ENCODE measurements at regions not wholly inside any gene's neighbourhood (a gene's known extent, or its start where the extent isn't known, plus 50 kb on each side); places are given as distances from the start of the nearest gene placed in this dataset.
A peak's percentile ranks its signal among the peaks of the same experiment; 100 is the strongest.

- DNase-seq, result no peak
These were observed 129.9 kb upstream of the ARID1B start for GRCh38 chr6:156647140-156647784.

DNA sequence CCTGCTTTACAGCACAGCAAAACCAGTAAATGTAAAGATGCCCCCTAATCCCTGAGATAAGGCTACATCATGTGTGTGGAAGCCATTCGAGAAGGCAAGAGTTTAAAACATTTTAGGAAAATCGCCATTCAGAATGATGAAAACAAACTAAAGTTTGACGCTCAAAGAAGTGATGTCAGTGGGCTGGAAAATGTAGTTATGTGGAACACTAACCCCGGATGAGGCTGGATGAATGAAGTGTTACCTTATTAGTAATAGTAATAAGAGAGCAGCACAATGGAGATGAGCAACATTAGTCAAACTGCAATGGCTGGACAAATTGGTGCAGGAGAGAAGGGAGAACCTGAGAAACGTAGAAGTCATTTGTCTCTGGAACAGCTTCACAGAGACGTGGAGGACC is 130.7 kb upstream of the ARID1B start:
- no peak for DNase-seq

GRCh38 chr6:156645097-156645496 is 132.1 kb upstream of the ARID1B start:
- DNase-seq, result no peak

- DNase-seq, result no peak
These were observed 138.0 kb upstream of the ARID1B start for GRCh38 chr6:156639009-156639721.

GRCh38 chr6:156638581-156638980 is 138.6 kb upstream of the ARID1B start:
- DNase-seq, result no peak

GRCh38 chr6:156634951-156635371 is 142.2 kb upstream of the ARID1B start:
- no peak for DNase-seq

DNA sequence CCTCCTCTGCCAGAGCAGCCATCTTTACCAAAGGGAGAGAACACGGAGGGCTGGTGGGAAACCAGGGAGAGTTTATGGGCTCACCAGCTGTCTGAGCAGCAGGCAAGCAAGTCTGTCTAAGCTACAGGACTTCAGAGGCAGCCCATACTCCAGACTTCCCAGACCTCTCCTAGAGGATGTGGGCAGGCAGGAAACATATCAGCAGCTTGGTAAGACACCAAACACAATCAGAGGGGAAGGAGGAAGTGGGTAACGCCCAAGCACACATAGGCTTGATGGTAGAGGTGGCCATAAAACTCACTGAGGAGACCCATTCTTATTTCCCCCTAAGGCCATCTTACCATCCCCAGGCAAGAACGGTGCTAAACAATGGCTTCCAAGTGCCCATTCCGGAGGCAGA is 143.1 kb upstream of the ARID1B start:
- no peak for DNase-seq

- no peak for DNase-seq
These were observed 143.9 kb upstream of the ARID1B start for GRCh38 chr6:156633291-156633690.

DNA sequence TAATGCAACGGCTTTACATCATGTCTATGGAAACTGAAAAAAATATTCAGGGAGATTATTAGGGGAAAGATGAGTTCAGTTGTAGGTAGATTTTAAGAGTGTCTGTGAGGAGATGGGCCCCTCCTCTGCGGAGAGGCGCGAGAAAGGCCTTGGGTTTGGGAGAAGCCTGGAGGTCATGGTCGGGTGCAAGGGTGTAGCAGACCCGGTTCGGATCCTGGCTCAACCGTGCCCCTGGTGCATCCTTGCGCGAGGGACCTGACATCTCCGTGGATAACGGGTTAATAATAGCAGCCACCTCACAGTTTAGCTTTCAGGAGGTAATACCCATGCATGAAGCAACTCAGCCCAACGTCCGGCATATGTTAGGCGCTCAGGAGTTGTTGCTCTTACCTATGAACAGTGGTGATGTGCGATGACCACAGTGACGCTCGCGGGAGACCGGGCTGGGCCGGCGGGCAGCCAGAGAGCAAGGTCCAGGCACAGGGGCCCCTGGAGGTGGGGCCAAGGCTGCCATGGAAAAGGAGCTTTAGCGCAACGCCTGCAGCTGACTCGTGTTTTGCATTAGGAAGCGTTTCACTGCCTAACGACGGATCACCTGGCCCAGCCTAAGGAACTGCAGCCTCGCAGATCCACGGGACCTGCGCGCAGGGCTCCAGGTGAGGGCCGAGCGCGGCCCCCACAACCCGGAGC is 146.4 kb upstream of the ARID1B start:
- DNase-seq, result no peak

GRCh38 chr6:156628805-156629204 is 148.4 kb upstream of the ARID1B start:
- no peak for DNase-seq

DNA sequence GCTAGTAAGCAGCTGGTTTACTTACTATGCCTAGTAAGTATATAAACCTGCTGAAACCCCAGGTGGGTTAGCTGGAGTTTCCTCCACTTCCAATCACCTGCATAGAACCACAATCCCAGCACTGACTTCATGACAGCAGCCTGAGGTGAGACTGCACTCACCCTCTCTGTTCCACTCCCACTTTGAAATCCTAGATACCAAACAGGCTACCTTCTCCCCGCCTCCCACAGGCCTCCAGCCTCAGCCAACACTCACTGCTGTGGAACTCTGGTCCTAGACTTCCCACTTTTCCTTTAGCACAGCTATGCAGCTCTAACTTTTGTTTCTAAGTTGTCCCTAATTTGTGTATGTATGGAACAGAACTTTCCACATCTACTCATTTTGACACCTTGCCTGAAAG is 149.7 kb upstream of the ARID1B start:
- DNase-seq, result no peak

DNA sequence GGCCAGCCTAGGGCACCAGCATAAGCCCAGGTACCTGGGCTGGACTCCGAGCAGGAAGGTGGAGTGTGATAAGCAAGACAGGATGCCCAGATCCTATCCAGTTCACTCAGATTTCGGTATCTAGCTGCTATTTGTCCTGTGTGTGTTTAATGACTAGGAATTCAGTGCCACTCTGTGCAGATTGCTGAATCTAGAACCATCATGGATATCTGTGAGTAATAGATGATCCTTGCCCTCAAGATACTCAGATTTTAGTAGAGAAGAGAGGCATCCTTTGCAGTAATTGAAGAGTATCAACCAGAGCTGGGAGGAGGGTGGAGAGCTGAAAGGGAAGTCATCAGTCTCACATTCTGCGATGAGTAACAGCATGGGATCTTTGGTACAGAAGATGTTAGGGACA is 155.0 kb upstream of the ARID1B start:
- DNase-seq, result no peak

DNA sequence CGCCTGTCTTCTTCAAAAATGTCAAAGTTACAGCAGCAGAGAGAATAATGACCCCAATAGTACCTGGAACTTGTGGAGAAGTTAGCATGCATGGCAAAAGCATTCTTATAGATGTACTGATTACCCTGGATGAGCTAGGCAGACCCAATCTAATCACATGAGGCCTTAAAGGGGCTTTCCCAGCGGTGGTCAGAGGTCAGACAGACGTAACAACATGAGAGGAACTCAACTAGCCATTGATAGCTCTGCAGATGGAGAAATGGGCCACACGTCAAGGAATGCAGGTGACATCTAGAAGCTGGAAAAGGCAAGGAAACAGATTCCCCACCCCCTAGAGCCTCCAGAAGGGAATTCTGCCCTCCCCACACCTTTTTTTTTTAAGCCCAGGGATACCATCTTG is 156.8 kb upstream of the ARID1B start:
- no peak for DNase-seq

DNA sequence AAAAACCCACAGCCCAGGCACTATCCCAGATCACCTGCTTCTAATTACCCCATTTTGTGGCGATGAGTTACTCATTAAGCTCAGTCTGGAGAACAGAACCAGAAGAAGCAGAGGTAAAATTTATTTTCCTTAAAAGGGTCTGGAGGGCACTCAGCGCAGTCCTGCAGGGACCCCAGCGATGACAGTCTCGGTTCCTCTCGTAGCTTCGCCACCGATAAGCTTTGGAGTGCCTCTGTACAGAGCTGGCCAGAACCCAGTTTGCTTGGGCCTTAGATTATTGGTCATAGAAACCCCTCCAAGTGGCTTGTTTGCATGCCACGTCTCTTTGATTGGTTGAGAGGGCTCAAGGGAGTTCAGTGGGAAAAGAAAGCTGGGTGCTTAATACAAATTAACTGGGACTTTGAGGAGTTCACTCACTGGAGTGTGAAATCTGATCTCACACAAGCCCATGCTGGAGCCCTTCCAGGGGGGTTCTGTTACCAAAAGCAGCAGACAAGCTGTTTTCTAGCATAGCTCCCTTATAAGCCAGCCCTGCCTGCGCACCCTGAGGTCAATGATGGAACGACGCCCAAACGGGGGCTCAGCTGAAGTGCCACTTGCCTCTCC is 158.5 kb upstream of the ARID1B start:
- peak; percentile 99 for DNase-seq

DNA sequence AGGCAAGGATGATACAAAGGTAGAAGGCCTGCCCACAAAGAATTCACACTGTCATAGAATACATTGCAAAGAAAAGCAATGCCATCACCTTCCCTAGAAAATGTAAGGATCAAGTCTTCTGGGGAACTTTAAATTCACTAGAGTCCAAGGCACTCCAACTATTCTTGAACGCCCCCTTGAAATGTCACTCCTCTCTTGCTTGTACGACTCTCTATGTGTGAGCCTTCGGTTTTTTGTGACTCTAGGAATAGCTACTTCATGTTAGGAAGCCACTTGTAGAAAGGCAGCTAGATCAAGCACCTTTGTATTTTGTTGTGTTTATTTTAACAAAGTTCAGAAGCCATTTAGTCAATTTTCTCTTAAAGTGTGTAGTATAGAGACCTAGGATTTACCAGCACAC is 159.2 kb upstream of the ARID1B start:
- DNase-seq, result no peak

DNA sequence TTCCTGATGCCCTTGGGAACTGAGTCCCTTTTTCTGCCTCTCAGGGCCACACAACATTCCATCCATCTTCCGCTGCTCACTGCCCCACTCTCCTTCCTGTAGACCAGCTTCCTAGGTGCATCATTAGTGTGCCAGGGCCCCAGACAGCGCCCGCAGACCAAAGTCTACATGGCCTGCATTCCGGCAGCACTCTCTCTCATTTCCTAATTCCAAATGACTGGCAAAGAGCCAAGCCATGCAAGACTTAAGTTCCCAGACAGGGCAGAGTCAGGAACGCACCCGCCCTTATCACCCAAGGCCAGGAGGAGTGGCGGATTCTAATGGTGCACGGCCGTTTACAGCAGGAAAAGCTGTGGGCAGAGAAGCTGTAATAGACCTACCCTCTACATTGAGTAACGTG is 159.8 kb upstream of the ARID1B start:
- no peak for DNase-seq

DNA sequence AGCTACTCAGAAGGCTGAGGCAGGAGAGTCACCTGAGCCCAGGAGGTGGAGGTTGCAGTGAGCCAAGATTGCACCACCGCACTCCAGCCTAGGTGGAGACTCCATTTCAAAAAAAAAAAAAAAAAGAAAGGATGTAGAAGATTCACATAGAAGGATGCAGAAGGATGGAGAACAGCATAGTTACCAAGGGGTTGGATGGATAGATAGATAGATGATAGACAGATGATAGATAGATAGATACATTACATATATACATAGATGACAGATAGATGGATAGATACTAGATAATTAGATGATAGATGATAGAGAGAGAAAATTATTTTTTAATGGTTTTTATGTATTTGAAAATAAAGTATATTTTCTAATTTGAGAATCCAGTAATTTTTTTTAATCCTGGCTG is 160.7 kb upstream of the ARID1B start:
- no peak for DNase-seq

- no peak for DNase-seq
These were observed 163.2 kb upstream of the ARID1B start for GRCh38 chr6:156613996-156614395.

GRCh38 chr6:156612361-156612760 is 164.8 kb upstream of the ARID1B start:
- no peak for DNase-seq

DNA sequence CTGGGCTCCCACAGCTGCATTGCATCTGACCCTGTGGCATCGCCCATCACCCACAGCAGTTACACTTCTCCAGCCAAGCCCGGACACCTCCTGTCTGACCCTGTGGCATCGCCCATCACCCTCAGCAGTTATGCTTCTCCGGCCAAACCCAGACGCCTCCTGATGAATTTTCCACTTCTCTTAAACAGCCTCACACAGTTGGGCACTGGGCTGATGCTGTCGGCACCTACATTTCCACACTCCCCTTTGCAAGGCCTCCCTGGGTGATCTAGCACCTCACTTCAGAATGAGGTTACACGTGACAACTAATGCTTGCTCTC is 175.2 kb upstream of the ARID1B start:
- no peak for DNase-seq

GRCh38 chr6:156601152-156602065 is 175.8 kb upstream of the ARID1B start:
- DNase-seq, result peak; percentile 64

DNA sequence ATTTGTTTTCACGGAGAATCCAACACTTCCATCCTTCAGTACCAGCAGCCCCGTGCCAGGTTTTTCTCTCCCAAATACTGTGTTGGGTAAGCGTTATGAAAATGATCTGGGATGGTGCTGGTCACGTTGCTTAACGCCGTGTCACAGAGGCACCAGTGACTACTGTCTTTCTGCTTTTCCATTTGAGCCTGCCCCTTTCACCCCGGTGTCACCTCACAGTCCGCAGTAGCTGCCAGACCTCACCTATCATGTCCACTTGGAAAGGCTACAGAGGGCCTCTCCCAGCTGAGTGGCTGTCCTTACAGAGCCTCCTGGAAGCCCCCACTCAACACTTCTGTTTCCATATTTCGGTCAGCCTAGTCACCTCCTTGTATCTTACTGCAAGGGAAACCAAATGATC is 176.5 kb upstream of the ARID1B start:
- no peak for DNase-seq
